Endothelial cell of umbilical vein (primary cell): ENCODE measurements at regions not wholly inside any gene's neighbourhood (a gene's known extent, or its start where the extent isn't known, plus 50 kb on each side); places are given as distances from the start of the nearest gene placed in this dataset.

Experiments used
- BruUV-seq: library from RNA; stranded (reverse); fragments of 400-500 nt; replicated peaks from 2 replicates; lab custom pipeline; 2021; lab: Mats Ljungman, UMichigan
- CTCF ChIA-PET: fragments of 300-600, 350-600 bp; sonication (Branson Sonifier 250); formaldehyde crosslinking; loops from one replicate; lab custom pipeline; 2021; ENCODE audit warnings: antibody characterized with exemption, inconsistent platforms; lab: Charles Lee
- POLR2A ChIA-PET: fragments of 300-600, 350-600 bp; sonication (Branson Sonifier 250); formaldehyde crosslinking; loops from one replicate; lab custom pipeline; 2021; ENCODE audit warnings: antibody characterized with exemption, inconsistent platforms; lab: Charles Lee
- DNase-seq: peaks from one replicate; pipeline ENCODE4 v3.0.0-alpha.2; 2011; ENCODE audit warnings: low read depth, low spot score
- FAIRE-seq: peaks from 2 replicates; lab custom pipeline; 2011; peaks lifted over from hg19 to GRCh38; lab: Jason Lieb, UNC
- H2AFZ ChIP-seq: 2 replicates; pipeline ENCODE4 v1.6.0; 2012; ENCODE audit warnings: low read depth, low read length, control low read depth, inconsistent platforms
- H3K27ac ChIP-seq: 2 replicates; pipeline ENCODE4 v1.5.1; 2011; ENCODE audit warnings: low read depth, mild to moderate bottlenecking, control low read depth, low read length, moderate library complexity; ENCODE audit not compliant: insufficient read depth
- H3K27me3 ChIP-seq, 2 experiments: 2 replicates each; pipeline versions ENCODE4 v1.6.0 to v1.6.1; 2011; ENCODE audit warnings: low read length in 2 of 2, mixed read lengths in 1 of 2; ENCODE audit not compliant: control insufficient read depth in 2 of 2, insufficient read depth in 2 of 2
- H3K36me3 ChIP-seq, 2 experiments: 2 replicates in 1 of 2; 3 replicates in 1 of 2; pipeline ENCODE4 v1.5.1; 2011; ENCODE audit warnings: low read length in 2 of 2, mild to moderate bottlenecking in 1 of 2, moderate library complexity in 1 of 2; ENCODE audit not compliant: control insufficient read depth in 2 of 2, insufficient read depth in 2 of 2; ENCODE audit errors: extremely low read depth in 1 of 2
- H3K4me1 ChIP-seq: 3 replicates; pipeline ENCODE4 v1.5.1; 2011; ENCODE audit warnings: mild to moderate bottlenecking, low read length; ENCODE audit not compliant: control insufficient read depth, insufficient read depth; ENCODE audit errors: extremely low read depth
- H3K4me2 ChIP-seq: 2 replicates; pipeline ENCODE4 v1.6.1; 2011; ENCODE audit warnings: low read length, control low read depth, mixed read lengths; ENCODE audit not compliant: insufficient read depth
- H3K4me3 ChIP-seq, 3 experiments: fragments of 200-600 bp in 1 of 3; sonication (generic), shearing (Covaris generic) in 1 of 3; replicated peaks in 1 of 3; 2 replicates each; pipeline ENCODE4 v1.5.1; 2011 to 2016; ENCODE audit warnings: control low read depth in 3 of 3, low read length in 3 of 3, mild to moderate bottlenecking in 2 of 3, inconsistent platforms in 1 of 3, low read depth in 1 of 3, moderate library complexity in 1 of 3; ENCODE audit not compliant: insufficient read depth in 1 of 3
- H3K79me2 ChIP-seq: 2 replicates; pipeline ENCODE4 v1.6.0; 2012; ENCODE audit warnings: low read length, inconsistent platforms; ENCODE audit not compliant: control insufficient read depth, insufficient read depth
- H3K9ac ChIP-seq: replicated peaks from 2 replicates; pipeline ENCODE3; 2011; ENCODE audit warnings: low read length, control low read depth; ENCODE audit not compliant: insufficient read depth; ENCODE audit errors: extremely low read depth
- H3K9me1 ChIP-seq: replicated peaks from 3 replicates; pipeline ENCODE4 v1.6.0; 2011; ENCODE audit warnings: mild to moderate bottlenecking, low read length; ENCODE audit not compliant: control insufficient read depth, insufficient read depth; ENCODE audit errors: extremely low read depth
- H3K9me3 ChIP-seq: replicated peaks from 2 replicates; pipeline ENCODE4 v1.5.1; 2012; ENCODE audit warnings: low read length, inconsistent platforms; ENCODE audit not compliant: control insufficient read depth, insufficient read depth
- H4K20me1 ChIP-seq: replicated peaks from 2 replicates; pipeline ENCODE3; 2011; ENCODE audit warnings: mild to moderate bottlenecking, low read length; ENCODE audit not compliant: control insufficient read depth, insufficient read depth; ENCODE audit errors: extremely low read depth
- EZH2 ChIP-seq: IDR thresholded peaks from 2 replicates; pipeline ENCODE4 v1.6.1; 2012; ENCODE audit warnings: borderline replicate concordance, low read depth, mild to moderate bottlenecking, moderate library complexity, low read length, inconsistent platforms; ENCODE audit not compliant: severe bottlenecking
- JUN ChIP-seq: IDR thresholded peaks from 2 replicates; pipeline ENCODE4 v1.6.1; 2011; ENCODE audit warnings: borderline replicate concordance, low read depth; ENCODE audit not compliant: insufficient read length, insufficient read depth
- MYC ChIP-seq: IDR thresholded peaks from one replicate; pipeline ENCODE4 v1.6.1; 2011; ENCODE audit warnings: mild to moderate bottlenecking, low read depth, low read length
- POLR2A ChIP-seq: IDR thresholded peaks from 2 replicates; pipeline ENCODE4 v1.6.1; 2012; ENCODE audit warnings: low read depth, mild to moderate bottlenecking, control low read depth, low read length
- POLR2AphosphoS5 ChIP-seq: IDR thresholded peaks from 2 replicates; pipeline ENCODE4 v1.6.1; 2012; ENCODE audit warnings: low read depth, mild to moderate bottlenecking, control low read depth, low read length, moderate library complexity; ENCODE audit not compliant: insufficient read depth
- dilution Hi-C: fragments of 300-500 bp; cut with MboI; formaldehyde crosslinking; loops from one replicate; pipeline ENCODE4 v1.15.0; 2019; ENCODE audit warnings: low sequenced_read_pairs; ENCODE audit not compliant: extremely low pct_ligation_motif_present
- intact Hi-C: fragments of 100-400 bp; cut with micrococcal nuclease; formaldehyde crosslinking; loops from one replicate; pipeline ENCODE4 v1.10.0; 2022
- TF ChIP-seq, protein P1 (sequence below), 2 donors: IDR thresholded peaks; 1 replicate in 1 of 2; 2 replicates in 1 of 2; pipeline ENCODE4 v1.5.1; 2011; ENCODE audit warnings: low read length in 2 of 2, mild to moderate bottlenecking in 2 of 2, moderate library complexity in 2 of 2, control low read depth in 1 of 2, inconsistent platforms in 1 of 2, low read depth in 1 of 2; ENCODE audit not compliant: insufficient read depth in 1 of 2; ENCODE audit errors: extremely low read depth in 1 of 2

DNA sequence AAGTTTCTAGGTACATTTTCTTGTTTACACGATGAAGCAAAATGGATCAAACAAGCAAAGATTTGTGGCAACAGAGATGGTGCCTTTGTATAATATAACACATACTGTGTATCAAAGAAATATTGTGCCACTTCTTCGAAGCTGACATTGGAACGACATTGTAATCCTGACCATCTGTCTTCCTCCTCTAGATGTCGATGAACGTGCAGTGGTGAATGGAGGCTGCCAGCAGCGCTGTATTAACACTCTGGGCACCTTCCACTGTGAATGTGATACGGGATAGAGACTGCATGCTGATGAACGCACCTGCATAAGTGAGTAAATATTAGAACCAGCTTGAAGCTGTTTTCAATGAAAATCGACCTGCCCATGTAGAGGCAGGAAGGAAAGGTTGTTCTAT, 613.3 kb upstream of the GOLIM4 start:
- intact Hi-C loops (no loop called here), dilution Hi-C loops (no loop called here)
- H3K36me3 ChIP-seq, result no peaks in the 10 kb centered on the region
- no peaks in the 10 kb centered on the region for H3K9me1 ChIP-seq
- no peak overlapping the region for H3K4me3 ChIP-seq
- TF ChIP-seq JUN, result no peak
- TF ChIP-seq POLR2A, result no peak
- TF ChIP-seq MYC, result no peak
- TF ChIP-seq, protein P1, sequence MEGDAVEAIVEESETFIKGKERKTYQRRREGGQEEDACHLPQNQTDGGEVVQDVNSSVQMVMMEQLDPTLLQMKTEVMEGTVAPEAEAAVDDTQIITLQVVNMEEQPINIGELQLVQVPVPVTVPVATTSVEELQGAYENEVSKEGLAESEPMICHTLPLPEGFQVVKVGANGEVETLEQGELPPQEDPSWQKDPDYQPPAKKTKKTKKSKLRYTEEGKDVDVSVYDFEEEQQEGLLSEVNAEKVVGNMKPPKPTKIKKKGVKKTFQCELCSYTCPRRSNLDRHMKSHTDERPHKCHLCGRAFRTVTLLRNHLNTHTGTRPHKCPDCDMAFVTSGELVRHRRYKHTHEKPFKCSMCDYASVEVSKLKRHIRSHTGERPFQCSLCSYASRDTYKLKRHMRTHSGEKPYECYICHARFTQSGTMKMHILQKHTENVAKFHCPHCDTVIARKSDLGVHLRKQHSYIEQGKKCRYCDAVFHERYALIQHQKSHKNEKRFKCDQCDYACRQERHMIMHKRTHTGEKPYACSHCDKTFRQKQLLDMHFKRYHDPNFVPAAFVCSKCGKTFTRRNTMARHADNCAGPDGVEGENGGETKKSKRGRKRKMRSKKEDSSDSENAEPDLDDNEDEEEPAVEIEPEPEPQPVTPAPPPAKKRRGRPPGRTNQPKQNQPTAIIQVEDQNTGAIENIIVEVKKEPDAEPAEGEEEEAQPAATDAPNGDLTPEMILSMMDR (IDR thresholded peaks at IDR 0.05; ENCODE audit: extremely low read depth in 1 of 2, insufficient read depth in 1 of 2, low read depth in 1 of 2, low read length in 2 of 2), result no peak
- no peak for TF ChIP-seq EZH2
- no peak overlapping the region for H3K4me2 ChIP-seq
- BruUV-seq, result no TSS peak
- FAIRE-seq, result no peak
- no peak for DNase-seq
- H3K9ac ChIP-seq, result no peak overlapping the region
- H3K27ac ChIP-seq, result no peak overlapping the region
- no peaks in the 10 kb centered on the region for H4K20me1 ChIP-seq
- H2AFZ ChIP-seq, result no peak overlapping the region
- POLR2A ChIA-PET, result no interaction called here
- H3K27me3 ChIP-seq, result no peaks in the 10 kb centered on the region
- no peaks in the 10 kb centered on the region for H3K4me1 ChIP-seq
- no peaks in the 10 kb centered on the region for H3K79me2 ChIP-seq
- no peaks in the 10 kb centered on the region for H3K9me3 ChIP-seq
- CTCF ChIA-PET, result interaction anchor here (1.2 kb wide), 1 partner anchor 9 kb away, joined by 3 read pairs; no protein-coding TSS in a partner anchor

DNA sequence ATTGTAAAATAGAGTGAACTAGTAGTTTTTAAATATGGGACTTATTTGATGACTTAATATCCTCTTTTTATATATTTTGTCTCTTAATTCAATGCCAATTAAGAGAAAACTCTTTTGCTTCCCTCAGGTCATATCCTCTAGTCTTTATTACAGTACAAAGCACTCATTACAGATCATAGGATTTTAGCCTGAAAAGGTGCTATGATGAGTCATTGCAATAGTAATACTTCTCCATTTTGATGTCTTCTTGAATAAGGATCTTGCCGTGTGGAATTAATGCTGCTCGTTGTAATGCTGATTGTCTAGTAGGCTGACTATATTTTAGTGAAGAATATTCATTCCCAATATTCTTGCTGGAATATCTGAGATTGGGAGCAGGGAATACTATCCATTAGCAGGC, 612.2 kb upstream of the GOLIM4 start:
- BruUV-seq, result no TSS peak
- H3K9me1 ChIP-seq, result no peaks in the 10 kb centered on the region
- H3K4me2 ChIP-seq, result no peak overlapping the region
- ChIA-PET CTCF (no interaction called here), POLR2A (no interaction called here)
- H3K79me2 ChIP-seq, result no peaks in the 10 kb centered on the region
- no peak overlapping the region for H2AFZ ChIP-seq
- no peak for FAIRE-seq
- H3K9me3 ChIP-seq, result no peaks in the 10 kb centered on the region
- dilution Hi-C loops, result no loop called here
- DNase-seq, result no peak
- no peak overlapping the region for H3K27ac ChIP-seq
- H3K36me3 ChIP-seq, result no peaks in the 10 kb centered on the region
- no peaks in the 10 kb centered on the region for H4K20me1 ChIP-seq
- no peak for TF ChIP-seq EZH2
- no peak for TF ChIP-seq POLR2AphosphoS5
- no peak for TF ChIP-seq JUN
- TF ChIP-seq, protein P1 (IDR thresholded peaks at IDR 0.05; ENCODE audit: extremely low read depth in 1 of 2, insufficient read depth in 1 of 2, low read depth in 1 of 2, low read length in 2 of 2), result no peak
- TF ChIP-seq POLR2A, result no peak
- H3K9ac ChIP-seq, result no peak overlapping the region
- intact Hi-C loops, result no loop called here
- H3K4me1 ChIP-seq, result no peaks in the 10 kb centered on the region
- peaks cover 0 to 2% of the 10 kb centered on the region in 2 experiments for H3K27me3 ChIP-seq
- no peak overlapping the region for H3K4me3 ChIP-seq
